ENCODE measurements at regions not wholly inside any gene's neighbourhood (a gene's known extent, or its start where the extent isn't known, plus 50 kb on each side); places are given as distances from the start of the nearest gene placed in this dataset.

DNA sequence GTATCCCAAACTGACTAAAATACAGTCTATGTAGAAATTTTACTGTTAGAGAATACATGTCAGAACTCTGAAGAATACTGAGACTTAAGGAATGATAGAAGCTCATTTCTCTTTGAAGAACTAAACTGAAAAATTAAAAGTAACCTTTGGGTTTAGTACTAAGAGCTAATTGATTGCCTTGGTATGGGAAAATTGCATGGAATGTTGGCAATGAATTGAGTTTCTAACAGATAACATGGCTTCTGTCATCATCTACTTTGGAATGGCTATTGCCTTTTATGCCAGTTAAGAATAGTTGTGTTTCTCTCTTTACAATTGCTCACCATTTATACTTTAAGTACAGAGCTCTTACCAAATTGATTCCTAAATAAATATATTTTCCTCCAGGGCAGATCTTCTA, 308.8 kb upstream of the SYT1 start:
- H3K4me2 ChIP-seq (ENCODE audit: low read depth, low read length, poor library complexity, severe bottlenecking), result no peak overlapping the region
- TF ChIP-seq, protein P1, sequence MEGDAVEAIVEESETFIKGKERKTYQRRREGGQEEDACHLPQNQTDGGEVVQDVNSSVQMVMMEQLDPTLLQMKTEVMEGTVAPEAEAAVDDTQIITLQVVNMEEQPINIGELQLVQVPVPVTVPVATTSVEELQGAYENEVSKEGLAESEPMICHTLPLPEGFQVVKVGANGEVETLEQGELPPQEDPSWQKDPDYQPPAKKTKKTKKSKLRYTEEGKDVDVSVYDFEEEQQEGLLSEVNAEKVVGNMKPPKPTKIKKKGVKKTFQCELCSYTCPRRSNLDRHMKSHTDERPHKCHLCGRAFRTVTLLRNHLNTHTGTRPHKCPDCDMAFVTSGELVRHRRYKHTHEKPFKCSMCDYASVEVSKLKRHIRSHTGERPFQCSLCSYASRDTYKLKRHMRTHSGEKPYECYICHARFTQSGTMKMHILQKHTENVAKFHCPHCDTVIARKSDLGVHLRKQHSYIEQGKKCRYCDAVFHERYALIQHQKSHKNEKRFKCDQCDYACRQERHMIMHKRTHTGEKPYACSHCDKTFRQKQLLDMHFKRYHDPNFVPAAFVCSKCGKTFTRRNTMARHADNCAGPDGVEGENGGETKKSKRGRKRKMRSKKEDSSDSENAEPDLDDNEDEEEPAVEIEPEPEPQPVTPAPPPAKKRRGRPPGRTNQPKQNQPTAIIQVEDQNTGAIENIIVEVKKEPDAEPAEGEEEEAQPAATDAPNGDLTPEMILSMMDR (conservative IDR thresholded peaks at IDR 0.05; ENCODE audit: low read length), result no peak
- H2AFZ ChIP-seq (ENCODE audit: low read length), result no peak overlapping the region
- no peaks in the 10 kb centered on the region for H3K9me2 ChIP-seq (replicated peaks; ENCODE audit: low read depth, low read length)
- H3K4me1 ChIP-seq (ENCODE audit: insufficient read depth, low read length, poor library complexity, severe bottlenecking), result no peaks in the 10 kb centered on the region
- no peaks in the 10 kb centered on the region for H3K79me2 ChIP-seq (ENCODE audit: insufficient read depth, low read length)
- no peaks in the 10 kb centered on the region for H3K27me3 ChIP-seq (ENCODE audit: insufficient read depth, low read length, poor library complexity, severe bottlenecking)
- no peaks in the 10 kb centered on the region for H4K20me1 ChIP-seq (ENCODE audit: insufficient read depth, low read length, poor library complexity, severe bottlenecking)
- no peak overlapping the region for H3K9ac ChIP-seq (ENCODE audit: low read depth, low read length, poor library complexity, severe bottlenecking)
- no peaks in the 10 kb centered on the region for H3F3A ChIP-seq (ENCODE audit: low read depth)
- H3K4me3 ChIP-seq (ENCODE audit: low read length, poor library complexity, severe bottlenecking), result no peak overlapping the region
- H3K36me3 ChIP-seq (ENCODE audit: insufficient read depth, low read length), result no peaks in the 10 kb centered on the region
- H3K9me3 ChIP-seq (ENCODE audit: insufficient read depth, low read depth, low read length), result no peaks in the 10 kb centered on the region

DNA sequence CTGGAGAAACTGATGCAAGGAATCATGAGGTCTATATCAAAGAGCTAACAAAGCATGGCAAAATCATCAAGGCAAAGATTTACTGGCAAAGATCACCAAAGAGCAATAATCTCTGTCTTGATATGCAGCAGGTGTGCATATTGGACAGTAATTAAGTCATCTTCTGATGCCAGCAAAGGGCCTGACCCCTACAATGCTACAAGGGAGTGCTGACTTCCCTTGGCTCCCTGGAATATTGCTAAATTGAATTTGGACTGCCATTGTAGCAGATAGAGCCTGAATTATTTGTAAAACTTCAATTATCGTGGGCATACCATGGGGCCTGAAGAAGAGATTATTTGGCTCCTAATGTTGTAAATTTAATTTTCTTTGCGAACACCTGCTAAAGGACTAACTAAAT, 307.9 kb upstream of the SYT1 start:
- H3F3A ChIP-seq (ENCODE audit: low read depth), result no peaks in the 10 kb centered on the region
- no peak overlapping the region for H2AFZ ChIP-seq (ENCODE audit: low read length)
- H3K4me3 ChIP-seq (ENCODE audit: low read length, poor library complexity, severe bottlenecking), result no peak overlapping the region
- no peaks in the 10 kb centered on the region for H3K4me1 ChIP-seq (ENCODE audit: insufficient read depth, low read length, poor library complexity, severe bottlenecking)
- no peaks in the 10 kb centered on the region for H3K27me3 ChIP-seq (ENCODE audit: insufficient read depth, low read length, poor library complexity, severe bottlenecking)
- H3K9ac ChIP-seq (ENCODE audit: low read depth, low read length, poor library complexity, severe bottlenecking), result no peak overlapping the region
- TF ChIP-seq, protein P1 (conservative IDR thresholded peaks at IDR 0.05; ENCODE audit: low read length), result no peak
- no peak for TF ChIP-seq EZH2phosphoT487 (IDR thresholded peaks at IDR 0.05; ENCODE audit: borderline replicate concordance)
- H3K36me3 ChIP-seq (ENCODE audit: insufficient read depth, low read length), result no peaks in the 10 kb centered on the region
- H3K4me2 ChIP-seq (ENCODE audit: low read depth, low read length, poor library complexity, severe bottlenecking), result no peak overlapping the region
- no peaks in the 10 kb centered on the region for H3K9me2 ChIP-seq (replicated peaks; ENCODE audit: low read depth, low read length)
- no peaks in the 10 kb centered on the region for H3K79me2 ChIP-seq (ENCODE audit: insufficient read depth, low read length)
- H4K20me1 ChIP-seq (ENCODE audit: insufficient read depth, low read length, poor library complexity, severe bottlenecking), result no peaks in the 10 kb centered on the region
- no peaks in the 10 kb centered on the region for H3K9me3 ChIP-seq (ENCODE audit: insufficient read depth, low read depth, low read length)

DNA sequence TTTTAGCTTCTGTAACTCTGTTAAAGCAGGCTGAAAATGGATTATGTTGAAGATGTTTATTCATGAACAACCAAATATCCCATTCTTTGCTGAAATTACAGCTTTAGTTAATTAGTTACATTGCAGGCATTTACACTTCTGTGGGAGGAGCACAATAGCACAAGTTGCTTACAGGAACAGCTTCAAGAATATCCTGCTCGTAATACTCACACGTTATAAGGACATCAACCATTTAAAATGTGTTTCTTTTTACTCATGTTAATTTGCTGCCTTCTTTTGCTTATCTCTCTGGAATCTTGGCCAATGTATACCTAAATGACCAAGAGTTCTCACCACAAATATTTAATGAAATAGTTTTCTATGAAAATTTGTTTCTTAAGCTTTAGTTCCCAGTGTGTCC, 305.2 kb upstream of the SYT1 start:
- Histone ChIP-seq H3K36me3 (ENCODE audit: insufficient read depth, low read length) (no peaks in the 10 kb centered on the region), H3K79me2 (ENCODE audit: insufficient read depth, low read length) (no peaks in the 10 kb centered on the region), H3K9ac (ENCODE audit: low read depth, low read length, poor library complexity, severe bottlenecking) (no peak overlapping the region), H3K4me1 (ENCODE audit: insufficient read depth, low read length, poor library complexity, severe bottlenecking) (no peaks in the 10 kb centered on the region), H3K4me3 (ENCODE audit: low read length, poor library complexity, severe bottlenecking) (no peak overlapping the region), H4K20me1 (ENCODE audit: insufficient read depth, low read length, poor library complexity, severe bottlenecking) (no peaks in the 10 kb centered on the region), H3K9me2 (replicated peaks; ENCODE audit: low read depth, low read length) (no peaks in the 10 kb centered on the region), H3K27me3 (ENCODE audit: insufficient read depth, low read length, poor library complexity, severe bottlenecking) (no peaks in the 10 kb centered on the region), H3K9me3 (ENCODE audit: insufficient read depth, low read depth, low read length) (no peaks in the 10 kb centered on the region), H3K4me2 (ENCODE audit: low read depth, low read length, poor library complexity, severe bottlenecking) (no peak overlapping the region), H3F3A (ENCODE audit: low read depth) (no peaks in the 10 kb centered on the region), H2AFZ (ENCODE audit: low read length) (no peak overlapping the region)
- TF ChIP-seq EZH2phosphoT487 (IDR thresholded peaks at IDR 0.05; ENCODE audit: borderline replicate concordance), result no peak
- TF ChIP-seq, protein P1 (conservative IDR thresholded peaks at IDR 0.05; ENCODE audit: low read length), result no peak

Data from Loucy (cell line).